ENCODE measurements at regions not wholly inside any gene's neighbourhood (a gene's known extent, or its start where the extent isn't known, plus 50 kb on each side); places are given as distances from the start of the nearest gene placed in this dataset.

DNA sequence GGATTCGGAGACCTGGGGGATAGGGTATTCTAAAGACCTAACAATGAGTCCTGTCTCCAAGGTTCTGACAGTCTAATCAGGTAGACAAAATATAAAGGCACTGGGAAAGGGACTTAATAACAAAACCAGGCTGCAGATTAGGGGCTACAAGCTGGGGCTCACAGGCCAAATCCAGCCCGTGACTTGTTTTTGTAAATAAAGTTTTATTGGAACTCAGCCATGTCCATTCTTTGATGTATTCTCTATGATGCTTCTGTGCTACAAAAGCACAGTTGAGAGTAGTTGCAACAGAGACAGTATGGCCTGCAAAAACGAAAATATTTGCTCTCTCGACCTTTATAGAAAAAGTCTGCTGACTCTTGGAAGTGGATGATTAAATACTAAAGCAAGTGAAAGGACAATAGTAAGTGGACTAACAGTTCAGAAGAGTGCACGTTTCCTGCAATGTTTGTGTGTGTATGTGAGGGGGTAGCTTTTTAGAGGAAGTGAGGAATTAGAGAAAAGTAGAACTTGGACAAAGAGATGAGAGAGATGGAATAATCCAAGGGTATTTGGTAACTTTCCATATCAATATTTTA lies 115.4 kb upstream of the ZFHX3 start:
- in situ Hi-C loops (cut with HindIII; ENCODE audit: low sequenced_read_pairs), result no loop called here
- H3K4me3 ChIP-seq (ENCODE audit: low read depth, low read length), result no peak overlapping the region
- no peak for DNase-seq (ENCODE audit: low read depth, low spot score)
- TF ChIP-seq, protein P1, sequence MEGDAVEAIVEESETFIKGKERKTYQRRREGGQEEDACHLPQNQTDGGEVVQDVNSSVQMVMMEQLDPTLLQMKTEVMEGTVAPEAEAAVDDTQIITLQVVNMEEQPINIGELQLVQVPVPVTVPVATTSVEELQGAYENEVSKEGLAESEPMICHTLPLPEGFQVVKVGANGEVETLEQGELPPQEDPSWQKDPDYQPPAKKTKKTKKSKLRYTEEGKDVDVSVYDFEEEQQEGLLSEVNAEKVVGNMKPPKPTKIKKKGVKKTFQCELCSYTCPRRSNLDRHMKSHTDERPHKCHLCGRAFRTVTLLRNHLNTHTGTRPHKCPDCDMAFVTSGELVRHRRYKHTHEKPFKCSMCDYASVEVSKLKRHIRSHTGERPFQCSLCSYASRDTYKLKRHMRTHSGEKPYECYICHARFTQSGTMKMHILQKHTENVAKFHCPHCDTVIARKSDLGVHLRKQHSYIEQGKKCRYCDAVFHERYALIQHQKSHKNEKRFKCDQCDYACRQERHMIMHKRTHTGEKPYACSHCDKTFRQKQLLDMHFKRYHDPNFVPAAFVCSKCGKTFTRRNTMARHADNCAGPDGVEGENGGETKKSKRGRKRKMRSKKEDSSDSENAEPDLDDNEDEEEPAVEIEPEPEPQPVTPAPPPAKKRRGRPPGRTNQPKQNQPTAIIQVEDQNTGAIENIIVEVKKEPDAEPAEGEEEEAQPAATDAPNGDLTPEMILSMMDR (IDR thresholded peaks at IDR 0.05; ENCODE audit: low read depth, low read length), result no peak

DNA sequence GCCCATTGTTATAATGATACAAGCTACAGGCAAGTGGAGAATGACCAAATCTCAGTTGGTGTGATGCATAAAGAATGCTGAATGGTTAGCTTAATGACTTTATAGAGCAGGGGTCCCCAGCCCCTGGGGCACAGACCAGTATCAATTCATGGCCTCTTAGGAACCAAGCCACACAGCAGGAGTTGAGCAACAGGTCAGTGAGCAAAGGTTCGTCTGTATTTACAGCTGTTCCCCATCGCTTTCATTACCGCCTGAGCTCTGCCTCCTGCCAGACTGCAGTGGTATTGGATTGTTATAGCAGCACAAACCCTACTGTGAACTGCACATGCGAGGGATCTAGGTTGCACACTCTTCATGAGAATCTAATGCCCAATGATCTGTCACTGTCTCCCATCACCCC lies 114.0 kb upstream of the ZFHX3 start:
- H3K4me3 ChIP-seq (ENCODE audit: low read depth, low read length), result no peak overlapping the region
- in situ Hi-C loops (cut with HindIII; ENCODE audit: low sequenced_read_pairs), result no loop called here
- no peak for DNase-seq (ENCODE audit: low read depth, low spot score)
- TF ChIP-seq, protein P1 (IDR thresholded peaks at IDR 0.05; ENCODE audit: low read depth, low read length), result no peak

DNA sequence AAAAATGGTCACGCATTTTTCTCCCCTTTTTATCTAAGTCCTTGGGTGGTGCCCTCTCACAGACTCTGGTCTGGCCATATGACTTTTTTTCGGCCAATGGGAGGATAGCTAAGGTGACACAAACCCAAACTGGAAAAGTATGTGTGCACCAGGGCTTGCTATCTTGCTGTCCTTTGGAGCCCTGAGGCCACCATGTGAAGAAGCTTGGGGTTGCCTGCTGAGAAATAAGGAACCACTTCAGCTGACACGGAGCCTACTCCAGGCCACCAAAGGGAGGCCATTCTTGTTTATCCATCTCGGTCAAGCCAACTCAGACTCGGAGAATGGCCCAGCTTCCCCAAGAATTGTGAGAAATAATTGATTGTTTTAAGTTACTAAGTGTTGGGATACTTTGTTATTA lies 111.4 kb upstream of the ZFHX3 start:
- in situ Hi-C loops (cut with HindIII; ENCODE audit: low sequenced_read_pairs), result no loop called here
- DNase-seq (ENCODE audit: low read depth, low spot score), result no peak
- TF ChIP-seq, protein P1 (IDR thresholded peaks at IDR 0.05; ENCODE audit: low read depth, low read length), result no peak
- H3K4me3 ChIP-seq (ENCODE audit: low read depth, low read length), result no peak overlapping the region

DNA sequence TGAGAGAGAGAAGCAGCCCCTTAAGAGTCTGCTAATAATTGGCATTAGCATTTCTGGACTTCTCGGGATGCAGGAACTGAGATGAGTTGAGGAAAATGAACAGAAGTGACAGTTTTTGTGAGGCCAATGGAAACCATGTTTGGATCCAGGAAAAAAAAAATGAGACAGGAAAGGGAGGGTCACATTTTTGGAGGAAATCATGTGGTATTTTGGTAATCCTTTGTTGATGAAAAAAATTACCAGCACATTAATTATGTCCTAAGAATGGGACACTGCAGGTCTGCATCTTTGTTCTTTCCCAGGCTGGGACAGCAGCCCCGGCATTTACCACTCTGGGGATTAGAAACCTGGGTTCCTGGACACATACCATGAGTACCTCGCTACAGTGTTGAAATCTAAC lies 109.9 kb upstream of the ZFHX3 start:
- no peak for DNase-seq (ENCODE audit: low read depth, low spot score)
- TF ChIP-seq, protein P1 (IDR thresholded peaks at IDR 0.05; ENCODE audit: low read depth, low read length), result no peak
- in situ Hi-C loops (cut with HindIII; ENCODE audit: low sequenced_read_pairs), result no loop called here
- H3K4me3 ChIP-seq (ENCODE audit: low read depth, low read length), result no peak overlapping the region

DNA sequence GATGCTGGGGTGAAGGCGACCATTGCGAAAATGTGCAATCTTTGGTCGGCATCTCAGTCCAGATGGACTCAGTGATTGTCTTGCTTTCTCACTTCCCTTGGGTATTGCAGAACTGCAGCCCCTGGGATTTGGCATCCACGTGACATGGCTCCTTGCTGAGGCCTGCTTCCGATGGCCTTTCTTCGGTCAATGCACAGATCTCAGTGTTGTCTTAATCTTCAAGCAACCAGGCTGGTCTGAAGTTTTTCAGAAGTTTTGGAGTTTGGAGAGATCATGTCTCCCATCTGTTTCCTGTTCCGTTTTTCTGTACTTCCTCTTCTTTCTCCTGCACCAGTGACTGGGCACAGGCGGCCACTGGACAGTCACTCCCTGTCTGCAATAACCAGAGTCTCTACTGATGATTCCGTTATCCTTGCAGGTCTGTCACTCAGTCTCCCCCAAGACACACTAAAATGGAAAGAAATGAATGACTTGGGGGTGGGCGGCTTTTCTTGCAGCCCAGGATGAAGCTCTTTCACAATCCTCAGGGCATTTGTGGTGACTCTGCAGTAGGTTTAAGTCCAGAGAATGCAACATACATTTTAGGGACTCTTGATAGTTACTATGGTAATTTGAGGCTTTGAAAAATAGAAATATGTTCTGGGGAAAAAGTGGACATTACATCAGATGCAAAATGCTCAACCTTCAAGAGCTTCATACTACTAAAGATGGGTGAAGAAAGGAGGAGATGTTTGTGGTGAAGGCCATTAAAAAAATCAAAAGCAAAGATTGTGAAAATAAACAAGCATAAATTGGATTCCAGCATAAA lies 106.3 kb upstream of the ZFHX3 start:
- no peak overlapping the region for H3K4me3 ChIP-seq (ENCODE audit: low read depth, low read length)
- no peak for DNase-seq (ENCODE audit: low read depth, low spot score)
- in situ Hi-C loops (cut with HindIII; ENCODE audit: low sequenced_read_pairs), result no loop called here
- TF ChIP-seq, protein P1 (IDR thresholded peaks at IDR 0.05; ENCODE audit: low read depth, low read length), result no peak

DNA sequence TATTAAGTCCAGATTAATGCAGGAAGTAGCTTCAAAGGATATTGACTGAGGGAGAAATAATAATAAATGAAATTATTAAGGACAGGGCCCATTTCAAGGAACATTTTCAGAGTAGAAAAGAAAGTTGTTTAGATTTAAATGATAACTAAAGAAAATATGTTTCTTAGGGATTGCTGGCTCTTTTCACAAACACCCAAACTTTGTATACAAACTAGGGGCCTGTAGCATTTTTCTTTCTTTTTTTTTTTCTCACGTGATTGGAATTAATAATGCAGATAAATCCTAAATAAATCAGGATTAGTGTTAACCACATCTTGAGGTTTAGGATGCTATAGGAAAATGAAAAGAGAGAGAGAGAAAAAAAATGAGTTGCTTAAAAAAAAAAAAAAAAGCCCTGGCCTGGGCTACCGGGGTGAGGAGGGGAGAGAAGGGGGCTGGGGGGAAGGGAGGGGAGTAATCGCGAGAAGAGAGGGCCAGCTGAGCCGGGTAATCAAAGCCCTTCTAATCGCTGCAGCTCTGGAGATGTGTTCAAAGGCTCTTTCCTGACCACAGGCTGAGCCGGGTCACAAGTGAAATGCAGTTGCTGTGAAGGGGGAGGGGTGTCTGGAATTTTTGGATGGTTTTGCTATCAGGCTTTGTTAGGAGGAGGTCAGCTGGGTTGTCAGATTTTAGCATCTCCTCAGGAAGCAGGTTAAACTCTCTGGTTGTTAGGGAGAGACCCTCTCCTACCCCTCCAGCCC lies 104.6 kb upstream of the ZFHX3 start:
- H3K4me3 ChIP-seq (ENCODE audit: low read depth, low read length), result no peak overlapping the region
- in situ Hi-C loops (cut with HindIII; ENCODE audit: low sequenced_read_pairs), result no loop called here
- DNase-seq (ENCODE audit: low read depth, low spot score), result no peak
- TF ChIP-seq, protein P1 (IDR thresholded peaks at IDR 0.05; ENCODE audit: low read depth, low read length), result no peak
